A204.1 (cell line): ENCODE measurements at regions not wholly inside any gene's neighbourhood (a gene's known extent, or its start where the extent isn't known, plus 50 kb on each side); places are given as distances from the start of the nearest gene placed in this dataset.
"Not testable (repeated sequence)": the region's sequence is repeated elsewhere in the genome, so short reads cannot be mapped to it uniquely, and the experiment has no call there.

Experiments used
- FAIRE-seq: peaks from 2 replicates; lab custom pipeline; 2012; peaks lifted over from hg19 to GRCh38; lab: Jason Lieb, UNC

- no peak for FAIRE-seq
Measured at GRCh38 chr6:7025861-7026260, 81.9 kb upstream of the RREB1 start.

- FAIRE-seq, result not testable (repeated sequence)
Measured at GRCh38 chr6:7028963-7029362, 78.8 kb upstream of the RREB1 start.

GRCh38 chr6:7030968-7031367 is 76.8 kb upstream of the RREB1 start:
- FAIRE-seq, result not testable (repeated sequence)

GRCh38 chr6:7033202-7033601 is 74.6 kb upstream of the RREB1 start:
- FAIRE-seq, result no peak

GRCh38 chr6:7034055-7034454 is 73.7 kb upstream of the RREB1 start:
- no peak for FAIRE-seq

GRCh38 chr6:7035837-7036249 is 71.9 kb upstream of the RREB1 start:
- FAIRE-seq, result no peak

- no peak for FAIRE-seq
Measured at GRCh38 chr6:7041511-7042026, 66.2 kb upstream of the RREB1 start.

GRCh38 chr6:7042056-7042653 is 65.6 kb upstream of the RREB1 start:
- no peak for FAIRE-seq

GRCh38 chr6:7042654-7043545 is 64.9 kb upstream of the RREB1 start:
- no peak for FAIRE-seq

GRCh38 chr6:7045331-7045730 is 62.4 kb upstream of the RREB1 start:
- no peak for FAIRE-seq

GRCh38 chr6:7045746-7046145 is 62.0 kb upstream of the RREB1 start:
- no peak for FAIRE-seq

GRCh38 chr6:7047128-7047527 is 60.6 kb upstream of the RREB1 start:
- no peak for FAIRE-seq

GRCh38 chr6:7047966-7048365 is 59.8 kb upstream of the RREB1 start:
- no peak for FAIRE-seq

GRCh38 chr6:7048894-7049293 is 58.9 kb upstream of the RREB1 start:
- no peak for FAIRE-seq

GRCh38 chr6:7050004-7050403 is 57.8 kb upstream of the RREB1 start:
- FAIRE-seq, result no peak

- no peak for FAIRE-seq
Measured at GRCh38 chr6:7050872-7051779, 56.6 kb upstream of the RREB1 start.

- no peak for FAIRE-seq
Measured at GRCh38 chr6:7051780-7052442, 55.9 kb upstream of the RREB1 start.

GRCh38 chr6:7052443-7053011 is 55.2 kb upstream of the RREB1 start:
- no peak for FAIRE-seq

- FAIRE-seq, result no peak
Measured at GRCh38 chr6:7053125-7053774, 54.5 kb upstream of the RREB1 start.
